ENCODE measurements at regions not wholly inside any gene's neighbourhood (a gene's known extent, or its start where the extent isn't known, plus 50 kb on each side); places are given as distances from the start of the nearest gene placed in this dataset.
"Not testable (repeated sequence)": the region's sequence is repeated elsewhere in the genome, so short reads cannot be mapped to it uniquely, and the experiment has no call there.

GRCh38 chr13:90272356-90272755 is 1075.1 kb upstream of the MIR17HG start:
- DNase-seq (ENCODE audit: low read depth): peak; percentile 58
- TF ChIP-seq CTCF (IDR thresholded peaks at IDR 0.05; ENCODE audit: insufficient read depth, low read length): no peak

GRCh38 chr13:90276216-90276615 is 1071.3 kb upstream of the MIR17HG start:
- no peak for TF ChIP-seq CTCF (IDR thresholded peaks at IDR 0.05; ENCODE audit: insufficient read depth, low read length)
- no peak overlapping the region for H3K4me3 ChIP-seq (ENCODE audit: low read depth, low read length)
- DNase-seq (ENCODE audit: low read depth): no peak

More at GRCh38 chr13:90272356-90272755, 1075.1 kb upstream of the MIR17HG start:
- no peak overlapping the region for H3K4me3 ChIP-seq (ENCODE audit: low read depth, low read length)

GRCh38 chr13:90278231-90278630 is 1069.3 kb upstream of the MIR17HG start:
- not testable (repeated sequence) for H3K4me3 ChIP-seq (ENCODE audit: low read depth, low read length); DNase-seq (ENCODE audit: low read depth)

GRCh38 chr13:90281709-90282108 is 1065.8 kb upstream of the MIR17HG start:
- no peak for TF ChIP-seq CTCF (IDR thresholded peaks at IDR 0.05; ENCODE audit: insufficient read depth, low read length)
- DNase-seq (ENCODE audit: low read depth): no peak
- H3K4me3 ChIP-seq (ENCODE audit: low read depth, low read length): no peak overlapping the region

- no peak overlapping the region for H3K4me3 ChIP-seq (ENCODE audit: low read depth, low read length)
- TF ChIP-seq CTCF (IDR thresholded peaks at IDR 0.05; ENCODE audit: insufficient read depth, low read length): no peak
- no peak for DNase-seq (ENCODE audit: low read depth)
Observed at GRCh38 chr13:90287521-90287920, 1060.0 kb upstream of the MIR17HG start.

GRCh38 chr13:90293793-90294361 is 1053.6 kb upstream of the MIR17HG start:
- no peak overlapping the region for H3K4me3 ChIP-seq (ENCODE audit: low read depth, low read length)
- TF ChIP-seq CTCF (IDR thresholded peaks at IDR 0.05; ENCODE audit: insufficient read depth, low read length): no peak
- no peak for DNase-seq (ENCODE audit: low read depth)

GRCh38 chr13:90299238-90299637 is 1048.2 kb upstream of the MIR17HG start:
- no peak for DNase-seq (ENCODE audit: low read depth)
- H3K4me3 ChIP-seq (ENCODE audit: low read depth, low read length): no peak overlapping the region
- TF ChIP-seq CTCF (IDR thresholded peaks at IDR 0.05; ENCODE audit: insufficient read depth, low read length): no peak
